Neural cell (in vitro differentiated cells): ENCODE measurements at regions not wholly inside any gene's neighbourhood (a gene's known extent, or its start where the extent isn't known, plus 50 kb on each side); places are given as distances from the start of the nearest gene placed in this dataset.

Experiments
- H2AFZ ChIP-seq: fragments of 200-600, 300-800 bp; sonication (generic), shearing (Covaris generic); 2 replicates; pipeline ENCODE4 v1.6.0; 2014; ENCODE audit warnings: low read depth, mild to moderate bottlenecking, antibody characterized with exemption, low read length, moderate library complexity
- H3F3A ChIP-seq: fragments of 200-600 bp; shearing (Covaris generic); 2 replicates; pipeline ENCODE4 v1.6.1; 2016; ENCODE audit warnings: mild to moderate bottlenecking, moderate library complexity, mixed read lengths, antibody characterized with exemption, low read length; ENCODE audit not compliant: insufficient read depth, poor library complexity, severe bottlenecking
- H3K27ac ChIP-seq: fragments of 200-600, 300-800 bp; sonication (generic), shearing (Covaris generic); 2 replicates; pipeline ENCODE4 v1.5.1; 2014; ENCODE audit warnings: mild to moderate bottlenecking, low read length, moderate library complexity
- H3K27me3 ChIP-seq: fragments of 300-800, 200-600 bp; sonication (generic), shearing (Covaris generic); 2 replicates; pipeline ENCODE4 v1.6.0; 2014; ENCODE audit warnings: mild to moderate bottlenecking, low read depth, low read length, moderate library complexity; ENCODE audit not compliant: insufficient read depth
- H3K36me3 ChIP-seq: fragments of 300-800, 200-600 bp; sonication (generic), shearing (Covaris generic); 2 replicates; pipeline ENCODE4 v1.5.1; 2014; ENCODE audit warnings: mild to moderate bottlenecking, antibody characterized with exemption, low read length, moderate library complexity; ENCODE audit not compliant: insufficient read depth
- H3K4me2 ChIP-seq: fragments of 300-800, 200-600 bp; sonication (generic), shearing (Covaris generic); 2 replicates; pipeline ENCODE4 v1.6.0; 2014; ENCODE audit warnings: mild to moderate bottlenecking, low read length
- H3K4me3 ChIP-seq: fragments of 300-800, 200-600 bp; sonication (generic), shearing (Covaris generic); 2 replicates; pipeline ENCODE4 v1.5.1; 2014; ENCODE audit warnings: mild to moderate bottlenecking, low read length, moderate library complexity
- H3K79me2 ChIP-seq: fragments of 200-600 bp; shearing (Covaris generic); replicated peaks from 2 replicates; pipeline ENCODE4 v1.6.0; 2014; ENCODE audit warnings: mild to moderate bottlenecking, low read length, moderate library complexity; ENCODE audit not compliant: insufficient read depth
- H3K9ac ChIP-seq: fragments of 300-800, 200-600 bp; sonication (generic), shearing (Covaris generic); 2 replicates; pipeline ENCODE4 v1.6.1; 2016; ENCODE audit warnings: mild to moderate bottlenecking, low read length, mixed read lengths
- H3K9me2 ChIP-seq: fragments of 200-600 bp; shearing (Covaris generic); 2 replicates; pipeline ENCODE4 v1.6.1; 2016; ENCODE audit warnings: mild to moderate bottlenecking, low read length, mixed read lengths; ENCODE audit not compliant: insufficient read depth
- H3K9me3 ChIP-seq: fragments of 200-600, 300-800 bp; sonication (generic), shearing (Covaris generic); 2 replicates; pipeline ENCODE4 v1.6.1; 2016; ENCODE audit warnings: mild to moderate bottlenecking, mixed run types, low read length, moderate library complexity, mixed read lengths
- H4K20me1 ChIP-seq: fragments of 200-600 bp; shearing (Covaris generic); 2 replicates; pipeline ENCODE4 v1.6.1; 2016; ENCODE audit warnings: mild to moderate bottlenecking, mixed run types; ENCODE audit not compliant: insufficient read depth
- EP300 ChIP-seq: fragments of 450-650 bp; conservative IDR thresholded peaks from 2 replicates; pipeline ENCODE4 v1.6.1; 2014; ENCODE audit warnings: antibody characterized with exemption, mild to moderate bottlenecking, moderate library complexity; ENCODE audit not compliant: poor library complexity, severe bottlenecking
- MXI1 ChIP-seq: fragments of 450-650 bp; conservative IDR thresholded peaks from 2 replicates; pipeline ENCODE4 v1.6.1; 2014; ENCODE audit warnings: antibody characterized with exemption, mild to moderate bottlenecking; ENCODE audit not compliant: poor library complexity, severe bottlenecking
- RAD21 ChIP-seq: fragments of 450-650 bp; conservative IDR thresholded peaks from 2 replicates; pipeline ENCODE4 v1.6.1; 2014; ENCODE audit warnings: antibody characterized with exemption, mild to moderate bottlenecking, moderate library complexity
- SMC3 ChIP-seq: fragments of 450-650 bp; conservative IDR thresholded peaks from 2 replicates; pipeline ENCODE4 v1.6.1; 2014; ENCODE audit warnings: antibody characterized with exemption, mild to moderate bottlenecking, moderate library complexity; ENCODE audit not compliant: poor library complexity
- TAF1 ChIP-seq: IDR thresholded peaks from 2 replicates; pipeline ENCODE4 v1.6.1; 2012; ENCODE audit warnings: low read depth
- TF ChIP-seq, protein P1 (sequence below): fragments of 450-650 bp; IDR thresholded peaks from 2 replicates; pipeline ENCODE4 v1.5.1; 2014; ENCODE audit warnings: antibody characterized with exemption, mild to moderate bottlenecking, moderate library complexity; ENCODE audit not compliant: poor library complexity, severe bottlenecking

DNA sequence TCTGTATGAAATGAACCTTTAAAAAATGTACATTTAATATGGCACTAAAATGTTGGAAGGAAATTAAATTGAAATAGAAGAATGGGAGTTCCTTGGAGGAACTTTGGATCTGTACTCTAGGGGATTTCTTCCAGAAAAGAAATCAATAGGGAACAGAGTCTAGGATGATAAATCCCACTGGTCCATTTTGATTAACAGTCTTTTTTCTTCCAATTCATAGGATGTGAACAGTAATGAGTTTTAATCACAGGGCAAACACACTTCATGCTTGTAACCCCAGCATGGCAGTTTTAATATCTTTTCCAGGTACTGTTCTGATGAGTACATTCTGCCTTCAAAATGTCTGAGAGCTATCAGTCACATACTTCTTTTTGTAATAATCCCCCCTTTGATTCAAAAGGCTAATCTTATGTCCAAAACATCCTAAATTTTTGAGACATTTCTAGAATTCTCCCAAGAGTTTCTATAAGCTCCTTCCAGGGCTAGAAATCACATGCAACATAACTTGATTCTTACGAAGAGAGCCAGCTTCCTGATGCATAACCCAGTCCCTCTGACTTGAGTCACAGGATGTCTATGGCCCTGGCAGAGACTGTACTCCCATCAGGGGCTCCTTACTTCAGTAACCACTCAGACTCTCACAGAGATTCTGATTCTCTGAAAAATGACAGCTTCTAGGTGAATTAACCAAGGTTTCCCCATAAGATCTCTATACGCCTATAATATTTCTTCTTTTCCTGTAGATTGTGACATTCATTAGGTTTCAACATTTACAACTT lies 112.9 kb downstream of the SLC36A4 start:
- TF ChIP-seq MXI1 = no peak
- TF ChIP-seq EP300 = no peak
- no peak for TF ChIP-seq TAF1
- no peak for TF ChIP-seq RAD21
- TF ChIP-seq, protein P1, sequence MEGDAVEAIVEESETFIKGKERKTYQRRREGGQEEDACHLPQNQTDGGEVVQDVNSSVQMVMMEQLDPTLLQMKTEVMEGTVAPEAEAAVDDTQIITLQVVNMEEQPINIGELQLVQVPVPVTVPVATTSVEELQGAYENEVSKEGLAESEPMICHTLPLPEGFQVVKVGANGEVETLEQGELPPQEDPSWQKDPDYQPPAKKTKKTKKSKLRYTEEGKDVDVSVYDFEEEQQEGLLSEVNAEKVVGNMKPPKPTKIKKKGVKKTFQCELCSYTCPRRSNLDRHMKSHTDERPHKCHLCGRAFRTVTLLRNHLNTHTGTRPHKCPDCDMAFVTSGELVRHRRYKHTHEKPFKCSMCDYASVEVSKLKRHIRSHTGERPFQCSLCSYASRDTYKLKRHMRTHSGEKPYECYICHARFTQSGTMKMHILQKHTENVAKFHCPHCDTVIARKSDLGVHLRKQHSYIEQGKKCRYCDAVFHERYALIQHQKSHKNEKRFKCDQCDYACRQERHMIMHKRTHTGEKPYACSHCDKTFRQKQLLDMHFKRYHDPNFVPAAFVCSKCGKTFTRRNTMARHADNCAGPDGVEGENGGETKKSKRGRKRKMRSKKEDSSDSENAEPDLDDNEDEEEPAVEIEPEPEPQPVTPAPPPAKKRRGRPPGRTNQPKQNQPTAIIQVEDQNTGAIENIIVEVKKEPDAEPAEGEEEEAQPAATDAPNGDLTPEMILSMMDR = no peak
- TF ChIP-seq SMC3 = no peak
- Histone ChIP-seq H3K4me2 (no peak overlapping the region), H3K79me2 (no peaks in the 10 kb centered on the region), H3K27ac (no peak overlapping the region), H3K36me3 (no peaks in the 10 kb centered on the region), H3K9me2 (no peaks in the 10 kb centered on the region), H2AFZ (no peak overlapping the region), H3K4me3 (no peak overlapping the region), H3K9ac (no peak overlapping the region), H3F3A (no peaks in the 10 kb centered on the region), H4K20me1 (no peaks in the 10 kb centered on the region), H3K27me3 (no peaks in the 10 kb centered on the region), H3K9me3 (no peaks in the 10 kb centered on the region)

DNA sequence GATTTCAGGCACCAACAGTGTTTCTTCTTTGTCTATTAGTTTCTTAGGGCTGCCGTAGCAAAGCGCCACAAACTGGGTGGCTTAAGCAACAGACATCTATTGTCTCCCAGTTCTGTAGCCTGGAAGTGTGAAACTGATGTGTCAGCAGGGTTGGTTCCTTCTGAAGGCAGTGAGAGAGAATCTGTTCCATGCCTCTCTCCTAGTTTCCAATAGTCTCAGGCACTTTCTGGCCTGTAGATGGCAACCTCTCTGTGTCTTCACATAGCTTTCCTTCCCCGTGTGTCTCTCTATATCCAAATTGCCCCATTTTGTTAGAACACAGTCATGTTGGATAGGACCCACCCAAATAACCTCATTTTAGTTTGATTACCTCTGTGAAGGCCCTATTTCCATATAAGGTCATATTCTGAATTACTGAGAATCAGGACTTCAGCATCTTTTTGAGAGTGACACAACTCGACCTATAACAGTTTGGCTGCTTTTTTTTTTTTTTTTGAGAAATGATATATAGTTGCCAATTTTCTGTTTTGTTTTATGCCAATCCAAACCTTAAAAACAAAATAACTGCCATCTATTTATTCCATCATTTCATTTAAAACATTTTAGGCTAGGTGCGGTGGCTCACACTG lies 108.2 kb downstream of the SLC36A4 start:
- Histone ChIP-seq H4K20me1 (no peaks in the 10 kb centered on the region), H3K9ac (no peak overlapping the region), H2AFZ (no peak overlapping the region), H3K36me3 (no peaks in the 10 kb centered on the region), H3K4me3 (no peak overlapping the region), H3K27me3 (no peaks in the 10 kb centered on the region), H3K9me2 (no peaks in the 10 kb centered on the region), H3K9me3 (no peaks in the 10 kb centered on the region), H3F3A (no peaks in the 10 kb centered on the region), H3K27ac (no peak overlapping the region), H3K79me2 (no peaks in the 10 kb centered on the region), H3K4me2 (no peak overlapping the region)
- TF ChIP-seq RAD21 (no peak), MXI1 (no peak)
